ELR (cell line): ENCODE measurements at regions not wholly inside any gene's neighbourhood (a gene's known extent, or its start where the extent isn't known, plus 50 kb on each side); places are given as distances from the start of the nearest gene placed in this dataset.
"Not testable (repeated sequence)": the region's sequence is repeated elsewhere in the genome, so short reads cannot be mapped to it uniquely, and the experiment has no call there.

Source experiments
- DNase-seq: peaks from one replicate; pipeline ENCODE4 v3.0.0-alpha.2; 2015; ENCODE audit warnings: low read depth

DNA sequence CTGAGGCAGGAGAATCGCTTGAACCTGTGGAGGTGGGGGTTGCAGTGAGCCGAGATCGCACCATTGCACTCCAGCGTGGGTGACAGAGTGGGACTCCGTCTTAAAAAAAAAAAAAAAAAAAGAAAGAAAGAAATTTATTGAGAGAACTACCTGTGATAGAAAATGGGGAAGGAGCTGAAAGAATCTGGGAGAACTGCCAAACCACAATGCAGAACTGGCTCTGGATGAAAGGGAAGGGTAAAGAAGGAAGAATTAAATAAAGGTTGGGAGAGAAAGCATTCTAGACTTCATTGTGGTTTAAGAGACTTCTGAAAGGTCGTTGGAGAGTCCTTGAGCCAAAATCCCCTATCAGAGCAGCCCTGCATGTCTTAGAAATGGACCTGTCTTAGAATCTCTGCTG is 567.9 kb upstream of the HTR2C start:
- no peak for DNase-seq

DNA sequence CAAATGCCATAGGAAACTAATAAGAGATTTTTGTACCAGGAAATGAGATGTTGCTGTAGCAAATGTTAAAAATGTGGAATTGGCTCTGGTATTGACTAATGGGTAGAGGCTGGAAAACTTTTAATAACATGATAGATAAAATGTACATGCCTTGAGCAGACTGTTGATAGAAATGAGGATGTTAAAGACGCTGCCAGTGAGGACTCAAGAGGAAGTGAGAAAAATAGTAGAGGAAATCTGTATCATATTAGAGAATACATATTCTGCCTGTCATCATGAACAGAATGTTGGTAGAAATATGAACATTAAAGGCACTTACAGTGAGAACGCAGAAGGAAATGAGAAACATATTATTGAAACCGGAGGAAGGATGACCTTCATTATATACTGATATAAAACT is 577.2 kb upstream of the HTR2C start:
- DNase-seq, result no peak

DNA sequence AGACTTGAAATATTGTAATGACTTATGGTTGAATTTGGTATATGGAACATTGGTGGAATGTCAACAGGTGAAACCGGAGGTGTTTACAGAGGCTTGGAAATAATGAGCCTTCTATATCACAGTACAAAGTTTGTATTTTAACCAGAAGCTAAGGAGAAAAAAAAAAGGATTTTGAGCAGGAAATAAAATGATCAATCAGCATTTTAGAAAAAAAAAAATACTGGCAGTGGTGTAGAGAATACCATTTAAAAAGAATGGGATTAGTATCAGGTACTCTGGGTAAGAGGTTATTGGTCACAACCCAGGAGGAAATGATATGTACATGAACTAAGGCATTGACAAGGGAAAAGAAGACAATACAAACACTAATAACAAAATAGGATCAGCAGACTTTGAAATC is 587.1 kb upstream of the HTR2C start:
- DNase-seq, result no peak

DNA sequence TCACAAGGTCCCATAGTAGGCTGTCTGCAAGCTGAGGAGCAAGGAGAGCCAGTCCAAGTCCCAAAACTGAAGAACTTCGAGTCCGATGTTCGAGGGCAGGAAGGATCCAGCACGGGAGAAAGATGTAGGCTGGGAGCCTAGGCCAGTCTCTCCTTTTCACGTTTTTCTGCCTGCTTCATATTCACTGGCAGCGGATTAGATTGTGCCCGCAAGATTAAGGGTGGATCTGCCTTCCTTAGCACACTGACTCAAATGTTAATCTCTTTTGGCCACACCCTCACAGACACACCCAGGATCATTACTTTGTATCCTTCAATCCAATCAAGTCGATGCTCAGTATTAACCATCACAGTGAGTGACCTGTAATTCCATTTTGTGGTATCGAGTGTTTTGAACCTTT is 592.2 kb upstream of the HTR2C start:
- not testable (repeated sequence) for DNase-seq

DNA sequence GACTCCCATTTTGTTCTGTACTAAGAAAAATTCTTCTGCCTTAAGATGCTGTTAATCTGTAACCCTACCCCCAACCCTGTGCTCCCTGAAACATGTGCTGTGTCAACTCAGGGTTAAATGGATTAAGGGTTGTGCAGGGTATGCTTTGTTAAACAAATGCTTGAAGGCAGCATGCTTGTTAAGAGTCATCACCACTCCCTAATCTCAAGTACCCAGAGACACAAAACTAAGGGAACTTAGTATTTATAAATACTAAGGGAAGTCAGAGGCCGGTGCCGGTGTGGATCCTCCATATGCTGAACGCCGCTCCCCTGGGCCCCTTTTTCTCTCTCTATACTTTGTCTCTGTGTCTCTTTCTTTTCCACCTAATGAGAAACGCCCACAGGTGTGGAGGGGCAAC is 593.2 kb upstream of the HTR2C start:
- not testable (repeated sequence) for DNase-seq

DNA sequence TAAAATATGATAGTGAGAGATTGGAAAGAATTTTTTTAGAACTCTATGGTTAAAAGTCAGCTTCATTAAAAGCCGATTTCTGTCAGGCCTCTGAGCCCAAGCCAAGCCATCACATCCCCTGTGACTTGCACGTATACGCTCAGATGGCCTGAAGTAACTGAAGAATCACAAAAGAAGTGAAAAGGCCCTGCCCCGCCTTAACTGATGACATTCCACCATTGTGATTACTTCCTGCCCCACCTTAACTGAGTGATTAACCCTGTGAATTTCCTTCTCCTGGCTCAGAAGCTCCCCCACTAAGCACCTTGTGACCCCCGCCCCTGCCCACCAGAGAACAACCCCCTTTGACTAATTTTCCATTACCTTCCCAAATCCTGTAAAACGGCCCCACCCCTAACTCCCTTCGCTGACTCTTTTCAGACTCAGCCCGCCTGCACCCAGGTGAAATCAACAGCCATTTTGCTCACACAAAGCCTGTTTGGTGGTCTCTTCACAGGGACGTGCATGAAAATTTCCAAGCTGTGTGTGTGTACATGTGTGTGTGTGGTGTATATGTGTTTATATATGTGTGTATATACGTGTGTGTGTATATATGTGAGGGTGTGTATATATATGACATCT is 595.5 kb upstream of the HTR2C start:
- DNase-seq, result not testable (repeated sequence)

DNA sequence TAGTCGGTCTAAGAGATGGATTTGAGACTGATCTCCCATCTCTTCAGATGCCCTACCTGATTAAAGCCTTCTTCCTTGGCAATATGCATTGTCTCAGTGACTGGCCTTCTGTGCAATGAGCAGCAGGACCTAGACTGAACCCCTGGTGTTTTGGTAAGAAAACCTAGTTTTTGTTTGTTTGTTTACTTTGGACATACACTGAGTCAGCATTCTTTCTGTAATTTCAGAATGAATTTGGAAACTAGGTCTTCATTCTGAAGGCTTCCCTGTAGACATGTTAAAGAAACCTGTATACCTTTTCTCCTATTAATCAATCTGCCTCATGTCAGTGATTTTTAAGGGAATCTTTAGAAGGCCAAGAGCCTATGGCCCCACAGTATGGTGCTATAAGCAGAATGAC is 597.5 kb upstream of the HTR2C start:
- DNase-seq, result no peak

DNA sequence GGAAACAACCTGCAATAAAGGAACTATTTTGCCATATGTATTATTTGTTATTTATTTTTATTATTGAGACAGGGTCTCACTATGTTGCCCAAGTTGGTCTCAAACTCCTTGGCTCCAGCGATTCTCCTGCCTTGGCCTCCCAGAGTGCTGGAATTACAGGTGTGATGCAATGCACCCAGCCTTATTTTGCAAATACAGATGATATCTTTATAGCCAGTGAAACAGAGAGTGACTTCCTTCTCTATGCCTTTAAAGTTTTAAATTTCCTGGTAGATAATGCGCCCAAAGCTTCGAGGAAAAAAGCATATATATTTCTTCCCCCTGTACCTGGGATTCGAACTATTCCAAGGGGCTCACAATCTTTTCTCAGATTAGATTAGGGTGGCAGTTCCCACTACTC is 601.1 kb upstream of the HTR2C start:
- no peak for DNase-seq

DNA sequence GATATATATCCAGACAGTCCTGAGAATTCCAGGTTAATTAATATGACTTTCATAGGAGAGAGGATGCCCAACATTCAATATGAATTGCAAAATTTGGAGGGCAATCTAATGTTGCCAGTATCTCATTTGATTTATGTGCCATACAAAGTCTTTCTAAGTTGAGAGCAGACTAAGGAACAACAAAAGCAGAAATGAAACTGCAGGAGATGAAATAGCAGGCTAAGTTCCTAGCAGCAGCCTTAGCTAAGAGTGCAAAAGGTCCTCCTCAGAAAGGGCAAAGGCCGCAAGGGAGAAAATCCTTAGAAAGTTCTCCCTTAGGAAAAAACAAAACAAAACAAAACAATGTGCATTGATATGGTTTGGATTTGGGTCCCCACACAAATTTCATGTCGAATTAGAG is 602.9 kb upstream of the HTR2C start:
- no peak for DNase-seq

DNA sequence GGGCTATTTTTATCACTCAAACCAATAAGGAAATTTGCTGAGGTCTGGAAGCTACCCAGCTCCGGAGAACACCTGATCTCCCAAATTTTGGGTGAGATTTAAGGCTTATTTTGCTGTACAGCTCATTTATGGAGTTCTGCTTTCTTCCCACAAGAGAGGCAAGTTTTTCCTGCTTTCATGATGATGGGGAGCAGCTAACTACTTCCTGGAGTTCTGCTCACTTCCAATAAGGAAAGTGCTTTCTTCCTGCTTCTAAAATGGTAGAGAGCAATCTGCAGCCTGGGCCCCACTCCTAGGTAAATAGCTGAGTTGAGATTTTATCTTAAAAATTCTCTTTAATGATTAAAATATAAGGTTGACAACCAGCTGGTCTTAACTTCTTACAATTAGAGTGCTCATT is 606.0 kb upstream of the HTR2C start:
- no peak for DNase-seq

DNA sequence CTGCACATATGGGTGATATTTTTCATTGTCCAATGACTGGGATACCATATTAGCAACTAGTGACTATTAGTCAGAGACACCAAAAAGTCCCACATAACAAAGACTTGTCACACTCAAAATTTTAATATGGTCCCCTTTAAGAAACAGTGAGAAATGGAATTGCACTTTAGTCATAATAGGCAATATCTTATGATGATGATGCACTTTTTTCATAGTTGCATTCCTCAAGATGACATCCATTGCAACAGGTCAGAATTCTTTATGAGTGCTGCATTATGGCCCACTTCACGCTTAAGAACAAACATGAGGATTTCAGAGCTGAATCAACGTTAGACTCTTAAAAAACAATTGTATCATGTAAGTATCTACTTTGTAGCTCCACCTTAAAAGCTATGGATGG is 608.4 kb upstream of the HTR2C start:
- no peak for DNase-seq

DNA sequence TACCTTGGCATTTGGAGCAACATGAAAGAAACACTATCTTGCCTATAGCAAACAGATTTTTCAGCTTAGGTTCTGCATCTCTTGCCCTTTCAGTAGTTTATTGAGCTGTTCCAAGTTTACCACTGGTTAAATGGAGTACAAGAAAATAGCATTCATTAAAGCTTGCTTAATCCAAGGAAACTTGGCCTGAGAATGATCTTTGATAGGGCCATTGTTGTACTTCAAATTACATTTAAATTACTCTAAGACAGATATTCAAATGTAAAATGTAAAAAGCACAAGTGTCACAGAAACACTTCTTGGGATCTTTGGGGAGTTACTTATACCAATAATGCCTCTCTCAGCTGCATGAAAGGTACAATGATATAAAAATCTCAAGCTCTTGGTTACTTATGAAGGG is 609.0 kb upstream of the HTR2C start:
- DNase-seq, result no peak

DNA sequence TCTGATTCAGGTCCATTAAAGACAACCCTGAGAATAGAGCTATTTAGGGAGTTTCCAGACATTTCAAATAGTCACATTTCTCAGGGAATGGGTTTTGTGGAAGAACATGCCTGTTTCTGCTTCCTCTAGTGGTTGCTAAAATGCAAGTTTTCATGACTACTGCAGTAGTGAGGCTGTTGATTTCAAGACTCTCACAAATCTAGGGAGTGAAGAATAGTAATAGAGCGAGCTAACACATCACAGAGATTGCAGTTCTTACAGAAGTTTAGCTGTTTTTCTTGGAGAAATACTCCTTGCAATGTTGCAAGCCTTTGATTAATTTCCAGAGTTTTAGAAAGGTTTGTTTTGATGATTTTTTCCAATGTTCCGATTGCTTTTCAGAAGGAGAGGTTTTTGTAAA is 610.2 kb upstream of the HTR2C start:
- no peak for DNase-seq

DNA sequence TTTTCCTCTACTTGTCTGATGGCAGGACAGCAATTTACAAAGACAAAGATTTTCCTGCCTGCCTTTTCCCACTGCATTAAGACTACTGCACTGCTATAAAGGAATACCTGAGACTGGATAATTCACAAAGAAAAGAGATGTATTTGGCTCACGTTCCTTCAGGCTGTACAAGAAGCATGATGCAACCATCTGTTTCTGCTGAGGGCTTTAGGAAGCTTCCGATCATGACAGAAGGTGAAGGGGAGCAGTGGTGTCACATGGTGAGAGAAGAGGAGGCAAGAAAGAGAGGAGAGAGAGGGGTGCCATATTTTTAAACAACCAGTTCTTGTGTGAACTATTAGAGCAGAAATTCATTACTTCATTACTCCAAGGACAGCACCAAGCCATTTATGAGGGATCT is 617.1 kb upstream of the HTR2C start:
- no peak for DNase-seq

DNA sequence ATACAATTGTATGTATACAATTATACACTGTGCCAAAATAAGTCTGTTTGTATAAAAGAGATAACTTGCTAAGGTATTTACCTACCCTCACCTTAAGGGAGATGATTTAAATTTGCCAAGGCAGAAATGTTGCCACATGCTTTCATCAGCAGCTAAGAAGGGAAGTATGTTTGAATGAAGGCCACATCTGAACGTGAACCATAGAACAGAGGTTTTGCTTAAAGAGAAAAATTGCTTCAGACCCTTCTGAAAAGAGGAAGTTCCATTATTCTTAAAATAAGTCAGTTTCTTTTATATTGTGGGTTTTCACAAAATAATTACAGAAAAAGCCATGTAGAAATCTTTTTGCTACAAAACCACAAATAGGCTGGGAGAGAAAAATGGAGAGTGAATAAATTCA is 621.5 kb upstream of the HTR2C start:
- no peak for DNase-seq

DNA sequence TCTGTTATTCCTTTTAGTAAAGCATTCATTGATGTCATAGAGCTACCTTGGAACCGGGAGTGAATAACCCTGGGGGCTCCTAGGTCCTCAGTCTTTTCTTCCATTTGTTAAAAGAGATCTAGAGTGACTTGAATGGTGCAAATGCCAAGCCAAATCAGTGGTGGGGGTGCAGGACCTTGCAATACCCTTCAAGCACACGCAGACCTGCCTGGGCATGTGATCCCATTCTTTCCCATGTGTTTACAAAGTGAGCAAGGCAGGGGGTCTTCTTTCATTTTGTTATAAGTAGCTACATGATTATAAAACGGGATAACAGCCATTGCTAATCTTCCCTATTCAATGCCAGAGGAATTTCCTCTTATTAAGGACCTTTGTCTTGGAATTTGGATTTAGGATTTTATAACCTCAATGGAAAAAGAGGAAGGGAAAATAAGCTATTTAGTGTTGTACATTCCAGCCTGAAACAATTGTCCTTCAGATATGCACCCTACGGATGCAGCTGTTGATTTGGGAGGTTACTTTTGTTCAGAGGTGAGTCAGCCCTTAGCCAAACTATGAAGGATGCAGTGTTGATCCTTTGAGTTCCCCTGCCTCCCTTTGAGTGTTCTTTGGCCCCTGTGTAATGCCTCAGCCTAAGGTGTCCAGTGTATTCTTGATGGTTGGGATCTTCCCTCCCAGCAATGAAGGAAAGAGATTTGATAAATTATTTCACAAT is 623.8 kb upstream of the HTR2C start:
- no peak for DNase-seq

DNA sequence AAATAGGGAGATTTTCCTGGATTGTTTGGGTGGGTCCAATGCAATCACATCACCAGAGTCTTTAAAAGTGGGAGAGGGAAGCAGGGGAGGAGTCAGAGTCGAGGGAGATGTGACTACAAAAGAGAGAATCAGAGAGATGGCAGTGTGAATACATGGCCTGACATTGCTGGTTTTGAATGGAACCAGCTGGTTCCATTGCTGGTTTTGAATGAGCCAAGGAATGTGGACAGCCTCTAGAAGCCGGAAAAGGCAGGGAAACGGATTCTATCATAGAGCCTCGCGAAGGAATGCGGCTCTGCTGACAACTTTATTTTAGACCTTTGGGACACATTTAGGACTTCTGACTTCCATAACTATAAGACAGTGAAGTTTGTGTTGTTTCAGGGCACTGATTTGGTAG is 627.0 kb upstream of the HTR2C start:
- DNase-seq, result no peak

DNA sequence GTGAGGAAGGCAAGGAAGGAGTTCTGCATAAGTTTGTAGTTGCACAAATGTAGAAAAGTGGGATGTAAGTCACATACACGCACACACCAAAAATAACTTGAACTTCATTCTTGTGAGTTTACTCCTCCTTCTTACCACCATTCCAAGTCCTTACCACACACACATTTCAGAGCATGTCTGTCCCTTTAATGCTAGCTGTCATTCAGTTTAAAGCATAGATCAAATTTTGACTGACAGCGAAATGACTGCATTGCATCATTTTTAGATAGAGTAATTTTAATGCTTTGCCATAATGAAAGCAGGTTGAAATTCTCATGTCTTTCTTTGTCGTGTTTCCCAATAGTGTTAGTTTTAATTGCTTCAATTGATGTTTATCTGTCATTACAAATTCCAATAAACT is 629.6 kb upstream of the HTR2C start:
- no peak for DNase-seq

DNA sequence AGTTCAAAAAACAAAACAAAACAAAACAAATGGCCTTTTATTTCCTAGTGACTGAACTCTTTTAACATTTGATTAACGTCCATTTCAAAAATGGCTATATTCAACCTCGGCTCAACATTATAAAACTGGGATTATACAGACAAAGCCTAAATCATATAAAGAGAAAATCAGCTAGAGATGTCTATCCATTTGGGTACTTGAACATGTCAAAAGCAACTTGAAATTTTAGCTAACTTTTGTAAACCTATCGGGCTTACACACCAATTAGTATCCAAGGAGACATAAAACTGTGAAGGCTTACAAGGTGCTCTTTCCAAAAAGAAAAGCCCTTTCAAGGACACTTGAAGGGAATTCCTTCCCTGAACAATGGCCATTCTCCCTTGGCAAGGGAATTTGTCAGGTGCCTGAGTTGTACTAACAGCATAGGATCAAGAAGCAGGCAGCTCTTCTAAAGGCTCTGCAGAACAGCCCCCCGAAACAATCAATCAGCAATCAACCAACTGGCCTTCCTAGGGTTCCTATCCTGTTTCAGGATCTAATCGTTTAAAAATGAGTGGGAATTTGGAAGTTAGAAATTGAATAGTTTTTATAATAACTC is 633.7 kb upstream of the HTR2C start:
- DNase-seq, result no peak

DNA sequence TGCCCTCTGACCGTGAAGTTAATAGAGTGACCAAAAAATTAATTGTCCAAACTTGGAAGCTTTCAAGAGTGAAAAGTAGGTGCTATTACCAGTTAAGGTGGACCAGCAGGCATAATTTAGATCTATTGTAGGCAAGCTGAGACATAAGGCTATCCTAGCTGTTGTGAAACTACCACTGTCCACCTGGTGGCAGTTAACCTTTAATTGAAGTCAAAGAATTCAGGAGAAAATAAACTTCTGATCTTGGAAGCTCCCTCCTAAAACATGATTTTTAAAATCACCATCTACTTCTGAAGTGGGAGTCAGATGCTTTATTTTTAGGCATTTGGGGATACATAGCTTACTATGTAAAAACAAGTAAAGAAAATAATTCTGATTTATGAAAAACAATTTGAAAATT is 636.3 kb upstream of the HTR2C start:
- no peak for DNase-seq

DNA sequence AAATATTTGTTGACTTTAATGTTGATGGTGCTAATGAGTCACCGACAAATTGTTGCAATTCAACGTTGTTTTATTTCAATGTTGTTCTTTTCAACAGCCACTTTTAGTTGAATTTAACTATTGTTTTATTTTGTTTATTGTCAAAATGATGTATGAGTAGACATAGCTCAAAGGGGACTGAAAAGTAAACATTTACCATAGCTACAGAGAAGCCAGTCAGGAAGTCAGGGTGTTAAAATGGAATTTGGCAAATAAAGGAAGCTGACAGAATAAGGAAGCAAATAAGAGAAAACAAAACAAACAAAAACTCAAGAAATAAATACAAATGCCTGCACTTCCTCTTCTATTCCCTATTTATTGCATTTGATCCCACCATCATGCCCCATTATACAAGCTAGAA is 648.4 kb upstream of the HTR2C start:
- no peak for DNase-seq

DNA sequence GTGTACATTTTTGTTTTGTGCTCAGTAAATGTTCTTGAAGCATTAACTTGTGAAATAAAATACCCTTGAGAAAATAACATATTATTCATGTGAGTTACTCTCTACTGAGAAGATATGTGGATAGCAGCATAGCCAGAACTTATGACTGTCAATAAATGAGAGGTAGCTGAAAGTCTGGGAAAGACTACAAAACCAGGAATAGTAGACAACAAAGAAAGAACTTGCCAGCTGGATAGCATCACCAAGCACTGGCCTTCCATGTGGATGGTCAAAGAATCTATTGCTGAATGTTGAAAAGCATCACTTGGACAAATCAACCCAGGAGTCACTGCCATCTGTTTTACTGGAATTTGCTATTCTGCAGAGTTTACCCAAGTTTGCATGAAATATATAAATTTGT is 650.0 kb upstream of the HTR2C start:
- DNase-seq, result no peak

DNA sequence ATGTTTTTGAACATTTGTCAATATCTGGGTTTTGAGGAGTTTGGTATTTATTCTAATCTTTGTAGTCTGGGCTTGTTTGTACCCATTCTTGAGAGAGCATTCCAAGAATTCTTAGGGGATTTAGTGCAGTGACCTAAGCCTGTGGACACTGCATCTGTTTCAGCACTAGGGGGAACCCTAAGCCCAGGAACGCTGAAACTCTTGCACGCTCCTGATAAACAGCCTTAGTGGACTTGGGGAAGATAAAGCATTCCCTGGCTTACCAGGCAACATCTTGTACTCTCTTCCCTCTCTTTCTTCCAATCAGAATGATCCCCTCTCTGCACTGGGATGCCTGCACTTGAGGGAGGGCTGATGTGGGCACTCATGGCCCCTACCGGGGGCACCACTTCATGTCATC is 654.9 kb upstream of the HTR2C start:
- DNase-seq, result peak; percentile 20

DNA sequence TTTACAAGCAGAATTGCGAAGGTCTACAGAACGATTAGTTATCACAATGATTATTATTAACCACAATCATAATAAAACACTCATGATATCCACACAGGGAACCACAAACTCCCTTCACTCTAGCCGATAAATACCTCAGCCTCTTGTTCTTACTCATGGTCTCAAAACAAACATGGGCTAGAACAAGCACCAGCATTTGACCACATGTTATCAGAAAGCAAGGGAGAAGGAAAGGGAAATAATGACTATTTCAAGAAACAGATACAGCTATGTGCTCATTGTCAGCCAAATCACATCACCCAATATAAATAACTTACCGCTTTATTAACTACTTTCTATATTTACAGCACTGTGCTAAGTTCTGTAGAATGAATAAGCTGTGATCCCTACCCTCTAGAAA is 663.2 kb upstream of the HTR2C start:
- no peak for DNase-seq
